B cell (primary cell): ENCODE measurements at regions not wholly inside any gene's neighbourhood (a gene's known extent, or its start where the extent isn't known, plus 50 kb on each side); places are given as distances from the start of the nearest gene placed in this dataset.

Experiments
- ATAC-seq: fragments of 200-7000 bp; cut with Tn5 transposase; one replicate; pipeline ENCODE4 v1.10.0; 2021; ENCODE audit warnings: low read depth, mild to moderate bottlenecking, moderate number of reproducible peaks, moderate library complexity
- CTCF ChIA-PET: fragments of 350-600 bp; sonication (Branson Sonifier 250); formaldehyde crosslinking; loops from one replicate; lab custom pipeline; 2021; ENCODE audit warnings: antibody characterized with exemption, inconsistent platforms; lab: Charles Lee
- POLR2A ChIA-PET: fragments of 350-600 bp; sonication (Branson Sonifier 250); formaldehyde crosslinking; loops from one replicate; lab custom pipeline; 2021; ENCODE audit warnings: antibody characterized with exemption; lab: Charles Lee
- DNase-seq: peaks from one replicate; pipeline ENCODE4 v3.0.0; 2013
- H2AFZ ChIP-seq: 2 replicates; pipeline ENCODE4 v1.6.1; 2012; ENCODE audit warnings: mild to moderate bottlenecking, low read depth, low read length; ENCODE audit not compliant: insufficient read depth, poor library complexity, severe bottlenecking
- H3K27ac ChIP-seq, 2 donors: 1 replicate in 1 of 2; 2 replicates in 1 of 2; pipeline ENCODE4 v1.5.1; 2012 to 2013; ENCODE audit warnings: low read length in 2 of 2, mild to moderate bottlenecking in 2 of 2, moderate library complexity in 1 of 2
- H3K27me3 ChIP-seq, 4 experiments: fragments of 200-600 bp in 1 of 4; sonication (generic) in 1 of 4; replicated peaks in 1 of 4; 1 replicate in 2 of 4; 2 replicates in 2 of 4; pipeline versions ENCODE4 v1.6.1 to v1.7.0; 2013 to 2016; ENCODE audit warnings: low read length in 3 of 4, mild to moderate bottlenecking in 2 of 4, mixed read lengths in 1 of 4, moderate library complexity in 1 of 4; ENCODE audit not compliant: insufficient read depth in 4 of 4, control insufficient read depth in 3 of 4; ENCODE audit errors: control extremely low read depth in 1 of 4
- H3K36me3 ChIP-seq, 2 experiments: replicated peaks in 1 of 2; 1 replicate in 1 of 2; 2 replicates in 1 of 2; pipeline versions ENCODE4 v1.6.1 to v1.7.1; 2013; ENCODE audit warnings: low read length in 1 of 2; ENCODE audit not compliant: insufficient read depth in 2 of 2, control insufficient read depth in 1 of 2; ENCODE audit errors: control extremely low read depth in 1 of 2, extremely low read depth in 1 of 2
- H3K4me1 ChIP-seq, 2 donors: fragments of 200-600 bp in 1 of 2; sonication (generic) in 1 of 2; 1 replicate in 1 of 2; 2 replicates in 1 of 2; pipeline versions ENCODE4 v1.5.1 to v1.6.1; 2013 to 2017; ENCODE audit warnings: low read length in 2 of 2; ENCODE audit not compliant: control insufficient read depth in 2 of 2, insufficient read depth in 2 of 2
- H3K4me2 ChIP-seq: replicated peaks from 2 replicates; pipeline ENCODE3; 2012; ENCODE audit warnings: mild to moderate bottlenecking, low read depth, low read length; ENCODE audit not compliant: poor library complexity, severe bottlenecking
- H3K4me3 ChIP-seq, 5 experiments: fragments of 200-600 bp in 1 of 5; sonication (generic) in 1 of 5; 1 replicate in 3 of 5; 2 replicates in 2 of 5; pipeline versions ENCODE4 v1.5.1 to v1.7.0; 2011 to 2016; ENCODE audit warnings: low read length in 4 of 5, mild to moderate bottlenecking in 4 of 5, low read depth in 2 of 5, control low read depth in 1 of 5, moderate library complexity in 1 of 5; ENCODE audit not compliant: insufficient read depth in 1 of 5; ENCODE audit errors: control extremely low read depth in 1 of 5, extremely low read depth in 1 of 5
- H3K79me2 ChIP-seq: fragments of 200-600 bp; sonication (generic); one replicate; pipeline ENCODE4 v1.6.0; 2016; ENCODE audit warnings: low read length; ENCODE audit not compliant: control insufficient read depth, insufficient read depth
- H3K9ac ChIP-seq: fragments of 200-600 bp; sonication (generic); 2 replicates; pipeline ENCODE4 v1.6.1; 2017; ENCODE audit warnings: mild to moderate bottlenecking, low read length, moderate library complexity
- H3K9me3 ChIP-seq, 3 donors: one replicate each; pipeline versions ENCODE4 v1.6.1 to v1.7.1; 2013; ENCODE audit warnings: low read length in 2 of 3; ENCODE audit not compliant: control insufficient read depth in 2 of 3, insufficient read depth in 1 of 3; ENCODE audit errors: control extremely low read depth in 1 of 3
- H4K20me1 ChIP-seq: 2 replicates; pipeline ENCODE4 v1.6.0; 2012; ENCODE audit warnings: mild to moderate bottlenecking, low read length; ENCODE audit not compliant: insufficient read depth, control insufficient read depth, poor library complexity, severe bottlenecking
- H3K27ac Mint-ChIP-seq: one replicate; pipeline ENCODE4 v1.8.0; 2021; ENCODE audit warnings: mixed read lengths
- H3K27me3 Mint-ChIP-seq: one replicate; pipeline ENCODE4 v1.8.0; 2021; ENCODE audit warnings: mixed read lengths
- H3K4me1 Mint-ChIP-seq: one replicate; pipeline ENCODE4 v1.8.0; 2021; ENCODE audit warnings: mixed read lengths
- H3K4me3 Mint-ChIP-seq: one replicate; pipeline ENCODE4 v1.8.0; 2021; ENCODE audit warnings: mixed read lengths
- H3K9me3 Mint-ChIP-seq: one replicate; pipeline ENCODE4 v1.8.0; 2022; ENCODE audit warnings: mixed read lengths; ENCODE audit not compliant: insufficient read depth
- EZH2 ChIP-seq: IDR thresholded peaks from 2 replicates; pipeline ENCODE4 v1.6.1; 2012; ENCODE audit warnings: borderline replicate concordance, low read depth, mild to moderate bottlenecking, moderate library complexity, low read length; ENCODE audit not compliant: insufficient read depth, poor library complexity, severe bottlenecking
- WGBS: methylation state at CpG from one replicate; pipeline ENCODE4 v1.1.5; 2013; ENCODE audit warnings: missing lambda C conversion rate; ENCODE audit not compliant: insufficient coverage; 5-methylcytosine and 5-hydroxymethylcytosine counted together
- intact Hi-C: fragments of 100-400 bp; cut with micrococcal nuclease; formaldehyde crosslinking; loops from one replicate; pipeline ENCODE4 v1.10.0; 2022
- TF ChIP-seq, protein P1 (sequence below): fragments of 200-600 bp; IDR thresholded peaks from one replicate; pipeline ENCODE4 v1.8.0; 2022; ENCODE audit warnings: antibody characterized with exemption, mild to moderate bottlenecking

DNA sequence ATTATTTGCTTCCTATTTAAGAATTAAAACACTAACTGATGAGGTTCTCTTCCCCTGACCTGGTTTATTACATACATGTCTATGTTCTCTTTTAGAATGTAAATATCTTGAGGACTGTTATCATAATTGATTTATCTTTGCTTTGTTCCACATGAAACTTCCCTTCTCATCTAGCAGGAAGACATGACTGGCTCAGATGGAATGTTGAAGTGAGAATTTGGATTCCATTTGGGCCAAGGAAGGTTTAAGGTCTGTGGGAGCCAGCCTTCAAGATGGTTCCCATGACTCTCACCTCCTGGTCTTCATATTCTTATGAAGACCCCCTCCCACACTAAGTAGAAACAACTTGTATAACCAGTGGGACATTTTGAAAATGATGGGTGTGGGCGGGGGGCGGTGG lies 222.2 kb upstream of the GADL1 start:
- Histone ChIP-seq H3K27me3 (no peaks in the 10 kb centered on the region), H3K79me2 (no peaks in the 10 kb centered on the region), H3K4me2 (no peak overlapping the region), H3K9me3 (no peaks in the 10 kb centered on the region), H3K9ac (no peak overlapping the region), H3K4me1 (no peaks in the 10 kb centered on the region), H3K4me3 (no peak overlapping the region), H4K20me1 (no peaks in the 10 kb centered on the region), H3K27ac (no peak overlapping the region), H2AFZ (no peak overlapping the region), H3K36me3 (no peaks in the 10 kb centered on the region)
- DNase-seq (no peak), ATAC-seq (no peak)
- Mint-ChIP-seq H3K4me3 (no peak overlapping the region), H3K4me1 (no peaks in the 10 kb centered on the region), H3K27ac (no peak overlapping the region), H3K9me3 (peaks cover 7% of the 10 kb centered on the region), H3K27me3 (no peaks in the 10 kb centered on the region)
- CTCF ChIA-PET, result no interaction called here
- POLR2A ChIA-PET, result no interaction called here
- TF ChIP-seq, protein P1, sequence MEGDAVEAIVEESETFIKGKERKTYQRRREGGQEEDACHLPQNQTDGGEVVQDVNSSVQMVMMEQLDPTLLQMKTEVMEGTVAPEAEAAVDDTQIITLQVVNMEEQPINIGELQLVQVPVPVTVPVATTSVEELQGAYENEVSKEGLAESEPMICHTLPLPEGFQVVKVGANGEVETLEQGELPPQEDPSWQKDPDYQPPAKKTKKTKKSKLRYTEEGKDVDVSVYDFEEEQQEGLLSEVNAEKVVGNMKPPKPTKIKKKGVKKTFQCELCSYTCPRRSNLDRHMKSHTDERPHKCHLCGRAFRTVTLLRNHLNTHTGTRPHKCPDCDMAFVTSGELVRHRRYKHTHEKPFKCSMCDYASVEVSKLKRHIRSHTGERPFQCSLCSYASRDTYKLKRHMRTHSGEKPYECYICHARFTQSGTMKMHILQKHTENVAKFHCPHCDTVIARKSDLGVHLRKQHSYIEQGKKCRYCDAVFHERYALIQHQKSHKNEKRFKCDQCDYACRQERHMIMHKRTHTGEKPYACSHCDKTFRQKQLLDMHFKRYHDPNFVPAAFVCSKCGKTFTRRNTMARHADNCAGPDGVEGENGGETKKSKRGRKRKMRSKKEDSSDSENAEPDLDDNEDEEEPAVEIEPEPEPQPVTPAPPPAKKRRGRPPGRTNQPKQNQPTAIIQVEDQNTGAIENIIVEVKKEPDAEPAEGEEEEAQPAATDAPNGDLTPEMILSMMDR, result no peak
- no peak for TF ChIP-seq EZH2
- WGBS, result no CpG with 5 or more reads among the region's 2 CpGs
- intact Hi-C loops, result no loop called here

DNA sequence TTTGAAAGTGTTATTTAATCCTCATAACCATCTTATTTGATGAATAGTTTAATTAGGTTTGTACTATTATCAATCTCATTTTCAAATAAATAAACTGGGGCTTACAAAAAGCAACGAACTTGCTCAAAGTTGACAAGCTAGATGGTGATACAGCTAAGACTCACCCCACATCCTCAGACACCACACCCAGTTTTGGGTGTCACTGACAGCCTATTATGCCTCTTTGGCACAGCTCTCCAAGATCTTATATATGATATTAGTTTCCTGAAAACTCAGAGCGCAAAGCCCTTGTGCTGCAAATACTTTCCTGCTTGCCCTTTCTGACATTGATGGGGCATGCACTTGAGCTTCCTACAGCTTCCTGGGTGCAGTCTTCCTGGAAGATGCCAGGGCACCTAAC lies 223.4 kb upstream of the GADL1 start:
- H3K27me3 Mint-ChIP-seq, result peaks cover 3% of the 10 kb centered on the region
- ChIA-PET CTCF (no interaction called here), POLR2A (no interaction called here)
- no peak overlapping the region for H3K4me3 Mint-ChIP-seq
- no peaks in the 10 kb centered on the region for H3K36me3 ChIP-seq
- intact Hi-C loops, result no loop called here
- peaks cover 7% of the 10 kb centered on the region for H3K9me3 Mint-ChIP-seq
- H3K9me3 ChIP-seq, result no peaks in the 10 kb centered on the region
- H3K27me3 ChIP-seq, result no peaks in the 10 kb centered on the region
- no peaks in the 10 kb centered on the region for H3K4me1 ChIP-seq
- H3K27ac ChIP-seq, result no peak overlapping the region
- H3K4me2 ChIP-seq, result no peak overlapping the region
- H3K79me2 ChIP-seq, result no peaks in the 10 kb centered on the region
- H4K20me1 ChIP-seq, result no peaks in the 10 kb centered on the region
- H2AFZ ChIP-seq, result no peak overlapping the region
- no peak overlapping the region for H3K27ac Mint-ChIP-seq
- H3K4me3 ChIP-seq, result no peak overlapping the region
- no peak for ATAC-seq
- WGBS, result 89% methylated on average over 1 of the region's 2 CpGs
- no peak for DNase-seq
- no peaks in the 10 kb centered on the region for H3K4me1 Mint-ChIP-seq
- TF ChIP-seq, protein P1, result no peak
- no peak for TF ChIP-seq EZH2
- no peak overlapping the region for H3K9ac ChIP-seq
